Fibroblast of mammary gland (primary cell): ENCODE measurements at regions not wholly inside any gene's neighbourhood (a gene's known extent, or its start where the extent isn't known, plus 50 kb on each side); places are given as distances from the start of the nearest gene placed in this dataset.

Experiments
- DNase-seq: peaks from one replicate; pipeline ENCODE4 v3.0.0-alpha.2; 2010; ENCODE audit warnings: low read depth
- H3K4me3 ChIP-seq: 2 replicates; pipeline ENCODE4 v1.5.1; 2011; ENCODE audit warnings: low read depth, mild to moderate bottlenecking, low read length, moderate library complexity; ENCODE audit not compliant: control insufficient read depth
- TF ChIP-seq, protein P1 (sequence below): conservative IDR thresholded peaks from 2 replicates; pipeline ENCODE4 v1.5.1; 2011; ENCODE audit warnings: low read depth, low read length, inconsistent platforms; ENCODE audit not compliant: control insufficient read depth, insufficient read depth

DNA sequence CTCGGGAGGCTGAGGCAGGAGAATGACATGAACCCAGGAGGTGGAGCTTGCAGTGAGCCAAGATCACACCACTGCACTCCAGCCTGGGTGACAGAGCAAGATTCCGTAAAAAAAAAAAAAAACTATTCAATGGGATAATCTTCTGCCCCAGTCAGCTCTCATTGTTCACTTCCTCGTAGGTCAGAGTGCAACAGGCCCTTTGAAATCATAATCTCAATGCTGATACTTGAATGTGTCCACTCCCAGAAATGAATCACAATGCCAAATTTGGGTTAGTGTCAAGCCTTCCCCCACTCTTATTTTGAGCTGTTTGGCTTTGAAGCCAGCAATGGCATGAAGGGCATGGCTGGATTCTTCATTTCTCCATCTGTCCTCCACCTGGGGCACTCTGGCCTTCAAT lies 610.3 kb upstream of the KLF4 start:
- H3K4me3 ChIP-seq: no peak overlapping the region
- TF ChIP-seq, protein P1, sequence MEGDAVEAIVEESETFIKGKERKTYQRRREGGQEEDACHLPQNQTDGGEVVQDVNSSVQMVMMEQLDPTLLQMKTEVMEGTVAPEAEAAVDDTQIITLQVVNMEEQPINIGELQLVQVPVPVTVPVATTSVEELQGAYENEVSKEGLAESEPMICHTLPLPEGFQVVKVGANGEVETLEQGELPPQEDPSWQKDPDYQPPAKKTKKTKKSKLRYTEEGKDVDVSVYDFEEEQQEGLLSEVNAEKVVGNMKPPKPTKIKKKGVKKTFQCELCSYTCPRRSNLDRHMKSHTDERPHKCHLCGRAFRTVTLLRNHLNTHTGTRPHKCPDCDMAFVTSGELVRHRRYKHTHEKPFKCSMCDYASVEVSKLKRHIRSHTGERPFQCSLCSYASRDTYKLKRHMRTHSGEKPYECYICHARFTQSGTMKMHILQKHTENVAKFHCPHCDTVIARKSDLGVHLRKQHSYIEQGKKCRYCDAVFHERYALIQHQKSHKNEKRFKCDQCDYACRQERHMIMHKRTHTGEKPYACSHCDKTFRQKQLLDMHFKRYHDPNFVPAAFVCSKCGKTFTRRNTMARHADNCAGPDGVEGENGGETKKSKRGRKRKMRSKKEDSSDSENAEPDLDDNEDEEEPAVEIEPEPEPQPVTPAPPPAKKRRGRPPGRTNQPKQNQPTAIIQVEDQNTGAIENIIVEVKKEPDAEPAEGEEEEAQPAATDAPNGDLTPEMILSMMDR: no peak
- DNase-seq: peak; percentile 22

DNA sequence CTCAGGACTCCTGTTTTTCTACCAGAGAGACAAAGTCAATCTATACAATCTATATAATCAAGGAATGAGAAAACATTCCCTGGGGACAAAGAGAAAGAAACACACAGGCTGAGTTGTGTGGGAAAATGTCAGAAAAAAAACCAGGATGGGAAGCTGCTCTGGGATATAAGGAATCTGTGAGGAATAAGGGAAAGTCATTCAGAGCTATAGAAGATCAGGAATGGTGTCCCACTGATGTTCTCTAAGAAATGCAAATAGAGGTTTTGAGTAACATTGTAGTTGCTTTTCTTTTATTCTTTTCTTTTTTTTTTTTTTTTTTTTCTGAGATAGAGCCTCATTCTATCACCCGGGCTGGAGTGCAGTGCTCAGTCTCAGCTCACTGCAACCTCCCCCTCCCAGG lies 605.9 kb upstream of the KLF4 start:
- DNase-seq: no peak
- TF ChIP-seq, protein P1: no peak
- no peak overlapping the region for H3K4me3 ChIP-seq

DNA sequence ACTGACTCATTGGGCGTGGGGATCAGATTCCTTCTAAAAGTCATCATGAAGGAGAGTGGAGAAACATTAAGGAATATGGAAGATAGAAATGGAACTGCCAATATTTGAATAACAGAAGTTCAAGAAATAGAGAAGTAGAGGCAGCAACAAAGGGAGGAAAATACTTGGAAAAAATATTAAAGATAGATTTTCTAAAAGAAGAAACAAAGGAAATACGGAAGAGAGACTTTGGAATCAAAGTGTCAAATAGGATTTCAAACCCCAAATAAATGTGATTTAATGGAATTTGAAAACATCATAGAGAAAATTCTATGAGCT lies 605.1 kb upstream of the KLF4 start:
- DNase-seq: peak; percentile 71
- TF ChIP-seq, protein P1: no peak
- no peak overlapping the region for H3K4me3 ChIP-seq

DNA sequence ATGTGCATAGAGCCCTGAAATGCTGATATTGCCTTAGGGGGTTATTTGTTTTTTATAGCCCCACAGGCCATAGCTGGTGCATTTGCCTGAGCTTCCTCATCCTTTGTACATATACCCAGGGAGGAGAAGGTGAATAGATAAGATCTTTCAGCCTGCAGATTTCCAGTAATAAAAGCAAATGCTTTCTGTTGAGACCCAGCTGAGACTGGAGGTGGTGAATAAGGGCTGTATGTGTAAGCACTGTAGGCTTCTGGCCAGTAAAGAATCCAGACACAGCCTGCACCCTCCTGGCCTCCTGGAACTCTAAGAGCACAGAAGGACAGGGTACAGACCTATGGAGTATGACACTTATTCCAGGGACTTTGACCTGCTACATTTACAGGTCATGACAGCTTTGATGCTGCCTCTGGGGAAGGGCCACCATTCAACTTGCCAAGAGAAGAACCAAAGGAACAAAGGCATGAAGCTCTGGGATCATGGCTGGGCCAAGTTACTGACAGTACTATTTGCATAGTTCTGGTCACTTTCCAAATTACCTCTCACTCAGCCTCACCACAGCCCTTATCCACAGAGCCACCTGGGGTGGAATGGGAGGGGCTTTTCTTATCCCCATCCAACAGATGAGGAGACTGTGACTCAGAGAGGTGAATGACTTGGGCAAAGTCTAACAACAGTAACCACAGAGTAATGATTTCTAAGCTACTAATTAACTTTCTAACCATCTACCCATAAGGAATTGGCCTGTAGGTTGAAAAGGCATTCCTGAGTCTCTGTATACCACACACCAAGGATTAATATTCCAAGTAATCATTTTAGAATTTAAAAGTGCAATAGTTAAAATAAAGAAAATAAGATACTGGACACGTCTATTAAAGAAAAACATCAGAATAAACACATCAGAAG lies 604.5 kb upstream of the KLF4 start:
- TF ChIP-seq, protein P1: no peak
- no peak overlapping the region for H3K4me3 ChIP-seq
- DNase-seq: peak; percentile 69

DNA sequence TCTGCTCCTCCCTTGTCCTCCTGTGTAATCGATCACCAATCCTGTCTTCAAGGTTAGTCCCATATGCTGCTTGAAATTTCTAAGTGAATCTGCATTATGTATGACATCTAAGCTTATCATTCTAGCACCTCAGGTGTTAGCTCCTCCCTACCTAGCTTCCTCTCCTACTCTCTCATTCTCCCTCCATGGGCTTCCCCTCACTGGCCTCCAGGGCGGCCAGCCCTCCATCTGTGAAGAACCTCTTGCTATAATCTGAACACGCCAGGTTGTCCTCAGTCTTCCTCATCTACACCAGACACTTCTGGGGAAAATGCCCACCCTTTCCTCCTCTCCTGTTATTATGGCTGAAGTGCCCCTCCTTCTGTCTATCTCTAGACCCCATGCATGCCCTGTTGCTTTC lies 599.3 kb upstream of the KLF4 start:
- DNase-seq: no peak
- H3K4me3 ChIP-seq: no peak overlapping the region
- TF ChIP-seq, protein P1: no peak

DNA sequence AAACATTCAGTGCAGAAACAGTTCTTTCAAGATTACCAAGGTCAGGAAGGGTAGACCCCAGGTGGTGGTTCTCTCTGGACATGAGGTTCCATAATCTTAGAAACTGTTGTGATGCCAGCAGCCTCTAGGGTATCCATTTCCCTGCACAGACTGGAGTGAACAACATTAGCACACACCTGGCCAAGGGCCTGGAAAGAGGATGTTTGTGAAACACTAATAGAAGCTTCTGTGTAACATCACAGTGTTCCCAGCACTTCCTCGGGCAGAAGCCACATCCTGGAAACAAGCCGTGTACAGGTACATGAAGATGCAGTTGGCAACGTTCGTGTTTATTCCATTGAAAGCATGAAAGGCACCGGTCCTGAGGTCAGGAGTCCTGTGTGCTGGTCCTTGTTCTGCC lies 598.2 kb upstream of the KLF4 start:
- no peak overlapping the region for H3K4me3 ChIP-seq
- no peak for DNase-seq
- TF ChIP-seq, protein P1: no peak
